ENCODE measurements at regions not wholly inside any gene's neighbourhood (a gene's known extent, or its start where the extent isn't known, plus 50 kb on each side); places are given as distances from the start of the nearest gene placed in this dataset.

- no peak for TF ChIP-seq POLR2A (IDR thresholded peaks at IDR 0.05)
- no peak for TF ChIP-seq CTCF (IDR thresholded peaks at IDR 0.05)
- no peak for TF ChIP-seq EP300 (IDR thresholded peaks at IDR 0.05)
These were observed 138.2 kb downstream of the COX18 start for GRCh38 chr4:72931346-72931745.
